ENCODE measurements at regions not wholly inside any gene's neighbourhood (a gene's known extent, or its start where the extent isn't known, plus 50 kb on each side); places are given as distances from the start of the nearest gene placed in this dataset.

DNA sequence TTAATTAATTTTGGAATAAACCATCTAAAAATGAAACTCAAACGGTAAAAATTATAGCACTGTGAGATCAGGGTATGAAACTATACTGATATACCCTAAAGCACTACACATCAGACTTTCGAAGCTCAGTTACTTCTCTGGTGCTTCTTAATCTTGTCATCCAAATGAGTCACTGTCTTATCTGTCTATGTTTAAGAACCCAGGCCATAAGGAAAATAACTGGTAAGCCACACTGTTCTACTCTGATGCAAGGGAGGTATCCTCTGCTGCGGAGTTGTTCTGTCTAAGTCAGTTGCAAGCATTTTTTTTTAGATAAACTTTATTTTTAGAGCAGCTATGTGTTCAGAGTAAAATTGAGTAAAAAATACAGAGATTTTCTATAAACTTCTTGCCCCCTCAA lies 830.8 kb upstream of the POU3F4 start:
- H3K27ac ChIP-seq = no peak overlapping the region
- no peak for DNase-seq (ENCODE audit: low spot score in 2 of 2)
- peaks cover 0 to 10% of the 10 kb centered on the region in 2 donors for H3K9me3 ChIP-seq
- intact Hi-C loops (cut with DNase I; ENCODE audit: low total_unique reads) = no loop called here
- H3K27me3 ChIP-seq = peaks cover 0 to 5% of the 10 kb centered on the region in 2 donors
- H3K4me1 ChIP-seq = no peaks in the 10 kb centered on the region
- H3K36me3 ChIP-seq = no peaks in the 10 kb centered on the region
- no peak overlapping the region for H3K4me3 ChIP-seq
- TF ChIP-seq, protein P1, sequence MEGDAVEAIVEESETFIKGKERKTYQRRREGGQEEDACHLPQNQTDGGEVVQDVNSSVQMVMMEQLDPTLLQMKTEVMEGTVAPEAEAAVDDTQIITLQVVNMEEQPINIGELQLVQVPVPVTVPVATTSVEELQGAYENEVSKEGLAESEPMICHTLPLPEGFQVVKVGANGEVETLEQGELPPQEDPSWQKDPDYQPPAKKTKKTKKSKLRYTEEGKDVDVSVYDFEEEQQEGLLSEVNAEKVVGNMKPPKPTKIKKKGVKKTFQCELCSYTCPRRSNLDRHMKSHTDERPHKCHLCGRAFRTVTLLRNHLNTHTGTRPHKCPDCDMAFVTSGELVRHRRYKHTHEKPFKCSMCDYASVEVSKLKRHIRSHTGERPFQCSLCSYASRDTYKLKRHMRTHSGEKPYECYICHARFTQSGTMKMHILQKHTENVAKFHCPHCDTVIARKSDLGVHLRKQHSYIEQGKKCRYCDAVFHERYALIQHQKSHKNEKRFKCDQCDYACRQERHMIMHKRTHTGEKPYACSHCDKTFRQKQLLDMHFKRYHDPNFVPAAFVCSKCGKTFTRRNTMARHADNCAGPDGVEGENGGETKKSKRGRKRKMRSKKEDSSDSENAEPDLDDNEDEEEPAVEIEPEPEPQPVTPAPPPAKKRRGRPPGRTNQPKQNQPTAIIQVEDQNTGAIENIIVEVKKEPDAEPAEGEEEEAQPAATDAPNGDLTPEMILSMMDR (IDR thresholded peaks at IDR 0.05) = no peak
- TF ChIP-seq POLR2A (IDR thresholded peaks at IDR 0.05) (no peak), POLR2AphosphoS5 (IDR thresholded peaks at IDR 0.05) (no peak)

GRCh38 chrX:82692991-82693390 lies 815.1 kb upstream of the POU3F4 start:
- Histone ChIP-seq H3K36me3 (no peaks in the 10 kb centered on the region), H3K27me3 (peaks cover 0 to 21% of the 10 kb centered on the region in 2 donors), H3K9me3 (no peaks in the 10 kb centered on the region), H3K27ac (no peak overlapping the region), H3K4me1 (no peaks in the 10 kb centered on the region), H3K4me3 (no peak overlapping the region)
- TF ChIP-seq POLR2AphosphoS5 (IDR thresholded peaks at IDR 0.05) (no peak), POLR2A (IDR thresholded peaks at IDR 0.05) (no peak)
- TF ChIP-seq, protein P1 (IDR thresholded peaks at IDR 0.05) = no peak
- DNase-seq (ENCODE audit: low spot score in 2 of 2) = no peak
- intact Hi-C loops (cut with DNase I; ENCODE audit: low total_unique reads) = no loop called here

DNA sequence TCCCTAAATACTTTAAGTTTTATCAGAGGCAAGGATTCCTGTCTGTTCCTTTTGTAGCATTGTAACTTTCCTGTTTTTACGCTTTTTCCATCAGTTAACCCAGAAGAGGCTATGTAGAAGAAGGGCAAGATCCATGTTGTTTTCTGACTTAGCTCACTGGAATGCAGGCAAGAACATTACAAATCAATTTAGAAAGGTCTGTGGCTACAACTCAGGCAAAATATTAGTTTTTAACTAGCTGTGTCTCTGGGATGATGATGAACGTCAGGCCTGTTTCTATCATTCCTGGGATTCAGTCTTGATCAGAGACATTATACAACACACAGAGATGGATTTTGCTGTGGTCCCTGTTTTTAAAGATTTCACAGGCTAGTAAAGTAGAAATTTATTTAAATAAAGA lies 813.0 kb upstream of the POU3F4 start:
- TF ChIP-seq, protein P1 (IDR thresholded peaks at IDR 0.05) = no peak
- TF ChIP-seq POLR2A (IDR thresholded peaks at IDR 0.05) (no peak), POLR2AphosphoS5 (IDR thresholded peaks at IDR 0.05) (no peak)
- intact Hi-C loops (cut with DNase I; ENCODE audit: low total_unique reads) = no loop called here
- H3K9me3 ChIP-seq = no peaks in the 10 kb centered on the region
- peaks cover 0 to 15% of the 10 kb centered on the region in 2 donors for H3K27me3 ChIP-seq
- no peak for DNase-seq (ENCODE audit: low spot score in 2 of 2)
- H3K36me3 ChIP-seq = no peaks in the 10 kb centered on the region
- H3K4me1 ChIP-seq = no peaks in the 10 kb centered on the region
- no peak overlapping the region for H3K4me3 ChIP-seq
- H3K27ac ChIP-seq = no peak overlapping the region

- no peak for DNase-seq (ENCODE audit: low spot score in 2 of 2)
- TF ChIP-seq, protein P1 (IDR thresholded peaks at IDR 0.05) = no peak
- TF ChIP-seq POLR2A (IDR thresholded peaks at IDR 0.05) = no peak
- no peak for TF ChIP-seq POLR2AphosphoS5 (IDR thresholded peaks at IDR 0.05)
- Histone ChIP-seq H3K9me3 (no peaks in the 10 kb centered on the region), H3K4me1 (no peaks in the 10 kb centered on the region), H3K36me3 (no peaks in the 10 kb centered on the region), H3K4me3 (no peak overlapping the region), H3K27me3 (peaks cover 0 to 13% of the 10 kb centered on the region in 2 donors), H3K27ac (no peak overlapping the region)
- intact Hi-C loops (cut with DNase I; ENCODE audit: low total_unique reads) = no loop called here
Measured at GRCh38 chrX:82703551-82703950, 804.5 kb upstream of the POU3F4 start.

GRCh38 chrX:82711457-82711856 lies 796.6 kb upstream of the POU3F4 start:
- intact Hi-C loops (cut with DNase I; ENCODE audit: low total_unique reads) = no loop called here
- H3K9me3 ChIP-seq = no peaks in the 10 kb centered on the region
- no peaks in the 10 kb centered on the region for H3K36me3 ChIP-seq
- peaks cover 0 to 32% of the 10 kb centered on the region in 2 donors for H3K27me3 ChIP-seq
- H3K4me3 ChIP-seq = no peak overlapping the region
- H3K4me1 ChIP-seq = no peaks in the 10 kb centered on the region
- no peak overlapping the region for H3K27ac ChIP-seq
- no peak for DNase-seq (ENCODE audit: low spot score in 2 of 2)
- no peak for TF ChIP-seq POLR2A (IDR thresholded peaks at IDR 0.05)
- no peak for TF ChIP-seq POLR2AphosphoS5 (IDR thresholded peaks at IDR 0.05)
- TF ChIP-seq, protein P1 (IDR thresholded peaks at IDR 0.05) = no peak
